ENCODE measurements at regions not wholly inside any gene's neighbourhood (a gene's known extent, or its start where the extent isn't known, plus 50 kb on each side); places are given as distances from the start of the nearest gene placed in this dataset.

DNA sequence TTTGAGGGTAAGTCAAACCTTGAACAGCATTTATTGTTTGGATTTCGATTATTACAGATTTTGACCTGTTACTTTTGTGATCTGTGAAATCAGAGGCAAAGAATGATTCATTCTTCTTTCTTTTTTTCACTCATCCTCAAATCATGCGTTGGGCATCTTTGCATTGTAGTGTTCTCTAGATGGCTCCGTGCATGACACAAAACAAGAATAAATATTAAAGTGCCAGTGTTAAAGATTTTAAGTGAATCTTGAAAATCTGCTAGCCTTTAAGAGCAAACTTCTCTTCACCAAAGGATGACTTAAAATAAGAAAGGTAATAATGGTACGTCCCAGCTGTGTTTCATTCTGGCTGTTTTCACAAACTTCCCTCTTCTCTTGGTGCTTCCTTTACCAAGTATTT lies 361.9 kb upstream of the SMARCA2 start:
- TF ChIP-seq, protein P1, sequence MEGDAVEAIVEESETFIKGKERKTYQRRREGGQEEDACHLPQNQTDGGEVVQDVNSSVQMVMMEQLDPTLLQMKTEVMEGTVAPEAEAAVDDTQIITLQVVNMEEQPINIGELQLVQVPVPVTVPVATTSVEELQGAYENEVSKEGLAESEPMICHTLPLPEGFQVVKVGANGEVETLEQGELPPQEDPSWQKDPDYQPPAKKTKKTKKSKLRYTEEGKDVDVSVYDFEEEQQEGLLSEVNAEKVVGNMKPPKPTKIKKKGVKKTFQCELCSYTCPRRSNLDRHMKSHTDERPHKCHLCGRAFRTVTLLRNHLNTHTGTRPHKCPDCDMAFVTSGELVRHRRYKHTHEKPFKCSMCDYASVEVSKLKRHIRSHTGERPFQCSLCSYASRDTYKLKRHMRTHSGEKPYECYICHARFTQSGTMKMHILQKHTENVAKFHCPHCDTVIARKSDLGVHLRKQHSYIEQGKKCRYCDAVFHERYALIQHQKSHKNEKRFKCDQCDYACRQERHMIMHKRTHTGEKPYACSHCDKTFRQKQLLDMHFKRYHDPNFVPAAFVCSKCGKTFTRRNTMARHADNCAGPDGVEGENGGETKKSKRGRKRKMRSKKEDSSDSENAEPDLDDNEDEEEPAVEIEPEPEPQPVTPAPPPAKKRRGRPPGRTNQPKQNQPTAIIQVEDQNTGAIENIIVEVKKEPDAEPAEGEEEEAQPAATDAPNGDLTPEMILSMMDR (conservative IDR thresholded peaks at IDR 0.05; ENCODE audit: low read length): no peak
- TF ChIP-seq EZH2phosphoT487 (IDR thresholded peaks at IDR 0.05; ENCODE audit: borderline replicate concordance, low read depth, low read length): no peak

All from OCI-LY7 (cell line).